ENCODE measurements at regions not wholly inside any gene's neighbourhood (a gene's known extent, or its start where the extent isn't known, plus 50 kb on each side); places are given as distances from the start of the nearest gene placed in this dataset.

GRCh38 chrX:112341598-112341997 lies 259.0 kb upstream of the TRPC5 start (continued):
- TF ChIP-seq ZBTB11 (CRISPR knock-in tag; IDR thresholded peaks at IDR 0.05), result no peak

GRCh38 chrX:112313201-112313600 lies 230.6 kb upstream of the TRPC5 start:
- no peaks in the 10 kb centered on the region for H3K9me3 ChIP-seq (replicated peaks; ENCODE audit: control insufficient read depth, insufficient read depth, low read length)
- in situ Hi-C loops (cut with MboI), result no loop called here
- H2AFZ ChIP-seq (ENCODE audit: control insufficient read depth, low read depth, low read length), result no peak overlapping the region
- no peak for ATAC-seq
- no peak overlapping the region for H3K9ac ChIP-seq (ENCODE audit: control insufficient read depth, insufficient read depth, low read length)
- ChIA-PET SMC1A (ENCODE audit: uncharacterized antibody, unreplicated experiment) (no interaction called here), RAD21 (ENCODE audit: unreplicated experiment) (no interaction called here), CTCF (no interaction called here), POLR2A (no interaction called here)
- intact Hi-C loops (cut with micrococcal nuclease; ENCODE audit: unreplicated experiment), result no loop called here
- no TSS peak for BruUV-seq (replicated peaks)
- 87% methylated on average over 1 of the region's 1 CpG for WGBS (ENCODE audit: insufficient coverage, insufficient replicate concordance, low lambda C conversion rate, missing lambda C conversion rate)
- no peak overlapping the region for H3K27ac ChIP-seq (ENCODE audit: control insufficient read depth, insufficient read depth)
- H4K20me1 ChIP-seq (ENCODE audit: control insufficient read depth, insufficient read depth), result no peaks in the 10 kb centered on the region
- no peak for FAIRE-seq
- DNase-seq (ENCODE audit: low read depth, low spot score), result no peak
- H3K27me3 ChIP-seq (replicated peaks in 1 of 2; ENCODE audit: control insufficient read depth in 2 of 2, insufficient read depth in 2 of 2, low read length in 1 of 2), result no peaks in the 10 kb centered on the region
- no peak overlapping the region for H3K4me3 ChIP-seq
- H3K36me3 ChIP-seq (ENCODE audit: control insufficient read depth in 2 of 2, insufficient read depth in 2 of 2, low read length in 1 of 2), result no peaks in the 10 kb centered on the region
- no peaks in the 10 kb centered on the region for H3K4me1 ChIP-seq (ENCODE audit: control insufficient read depth, insufficient read depth, low read length)
- TF ChIP-seq SMARCA5 (IDR thresholded peaks at IDR 0.05), result no peak
- TF ChIP-seq NFIC (IDR thresholded peaks at IDR 0.05; ENCODE audit: low read depth, low read length), result peak; percentile 22; the same call in 1 of the 2 replicates
- peak; percentile 60; the same call in 1 of the 2 replicates for TF ChIP-seq RUNX3 (IDR thresholded peaks at IDR 0.05; ENCODE audit: low read length)
- H3K79me2 ChIP-seq (ENCODE audit: control insufficient read depth, insufficient read depth, low read length), result no peaks in the 10 kb centered on the region
- no peak overlapping the region for H3K4me2 ChIP-seq (ENCODE audit: control insufficient read depth, insufficient read depth)

All from GM12878 (cell line).